ENCODE measurements at regions not wholly inside any gene's neighbourhood (a gene's known extent, or its start where the extent isn't known, plus 50 kb on each side); places are given as distances from the start of the nearest gene placed in this dataset.

GRCh38 chr6:138673346-138674014 lies 100.1 kb upstream of the CCDC28A start:
- DNase-seq (ENCODE audit: low spot score) (no peak), ATAC-seq (no peak)
- peaks cover 77% of the 10 kb centered on the region for H3K79me2 ChIP-seq (replicated peaks; ENCODE audit: insufficient read depth)
- peaks cover 5% of the 10 kb centered on the region; the same call in 1 of the 3 replicates for H3K36me3 Mint-ChIP-seq (ENCODE audit: low read depth)
- peaks cover 23% of the 10 kb centered on the region for H3K4me1 Mint-ChIP-seq
- no peak overlapping the region for H3K27ac ChIP-seq (ENCODE audit: low read depth)
- H3K4me1 ChIP-seq (ENCODE audit: insufficient read depth): peaks cover 4% of the 10 kb centered on the region; the same call in 1 of the 2 replicates
- peaks cover 6% of the 10 kb centered on the region for H3K27me3 Mint-ChIP-seq (ENCODE audit: insufficient read depth, low read depth, poor library complexity)
- H3K4me3 ChIP-seq: no peak overlapping the region
- TF ChIP-seq ETS1 (IDR thresholded peaks at IDR 0.05): no peak
- TF ChIP-seq ZNF114 (CRISPR knock-in tag; IDR thresholded peaks at IDR 0.05): no peak
- no peak for TF ChIP-seq REST (IDR thresholded peaks at IDR 0.05; ENCODE audit: unreplicated experiment)
- no peak for TF ChIP-seq CREB1 (CRISPR knock-in tag; IDR thresholded peaks at IDR 0.05; ENCODE audit: low read depth)
- TF ChIP-seq EZH2 (IDR thresholded peaks at IDR 0.05; ENCODE audit: low read depth, unreplicated experiment): no peak
- no peak for TF ChIP-seq CTCF (conservative IDR thresholded peaks at IDR 0.05; ENCODE audit: low read depth in 2 of 2)
- TF ChIP-seq STAT1 (IDR thresholded peaks at IDR 0.05; ENCODE audit: unreplicated experiment): no peak
- TF ChIP-seq JUNB (IDR thresholded peaks at IDR 0.05; ENCODE audit: unreplicated experiment): no peak
- TF ChIP-seq ZNF462 (CRISPR knock-in tag; IDR thresholded peaks at IDR 0.05): no peak
- TF ChIP-seq POLR2AphosphoS5 (IDR thresholded peaks at IDR 0.05; ENCODE audit: low read depth): no peak
- no peak for TF ChIP-seq ZNF331 (CRISPR knock-in tag; IDR thresholded peaks at IDR 0.05; ENCODE audit: low read depth)
- TF ChIP-seq NANOG (IDR thresholded peaks at IDR 0.05; ENCODE audit: borderline replicate concordance): no peak
- no peak for TF ChIP-seq EZH2phosphoT487 (IDR thresholded peaks at IDR 0.05; ENCODE audit: unreplicated experiment)
- no peaks in the 10 kb centered on the region for H3K27me3 ChIP-seq (ENCODE audit: insufficient read depth)
- no peaks in the 10 kb centered on the region for H4K20me1 ChIP-seq (replicated peaks; ENCODE audit: insufficient read depth)
- no peaks in the 10 kb centered on the region for H3F3A ChIP-seq (replicated peaks; ENCODE audit: low read depth)
- no peaks in the 10 kb centered on the region for H3K9me2 ChIP-seq (ENCODE audit: insufficient read depth)
- no peaks in the 10 kb centered on the region for H3K9me3 Mint-ChIP-seq
- no peak overlapping the region for H2AFZ ChIP-seq
- no peak overlapping the region; the same call in 1 of the 2 replicates for H3K27ac Mint-ChIP-seq
- no peak overlapping the region for H3K4me3 Mint-ChIP-seq
- H3K4me2 ChIP-seq: no peak overlapping the region
- H3K36me3 ChIP-seq (ENCODE audit: insufficient read depth): no peaks in the 10 kb centered on the region

Measured in GM23338 (cell line).